Fibroblast of gingiva (primary cell): ENCODE measurements at regions not wholly inside any gene's neighbourhood (a gene's known extent, or its start where the extent isn't known, plus 50 kb on each side); places are given as distances from the start of the nearest gene placed in this dataset.

Experiments used
- DNase-seq: peaks from one replicate; pipeline ENCODE4 v3.0.0-alpha.2; 2011; ENCODE audit warnings: low read depth

GRCh38 chr18:56127322-56128099, 510.9 kb downstream of the TXNL1 start:
- peak; percentile 29 for DNase-seq

- peak; percentile 46 for DNase-seq
Measured at GRCh38 chr18:56124186-56124585, 514.2 kb downstream of the TXNL1 start.

GRCh38 chr18:56121669-56122068, 516.7 kb downstream of the TXNL1 start:
- DNase-seq = no peak

- no peak for DNase-seq
Measured at GRCh38 chr18:56120782-56121181, 517.6 kb downstream of the TXNL1 start.

GRCh38 chr18:56119681-56120080, 518.7 kb downstream of the TXNL1 start:
- no peak for DNase-seq

GRCh38 chr18:56118422-56118821, 520.0 kb downstream of the TXNL1 start:
- no peak for DNase-seq

GRCh38 chr18:56115071-56116015, 523.0 kb downstream of the TXNL1 start:
- DNase-seq = no peak

GRCh38 chr18:56112984-56113383, 525.0 kb upstream of the TCF4 start:
- no peak for DNase-seq

- DNase-seq = no peak
Measured at GRCh38 chr18:56112013-56112749, 524.2 kb upstream of the TCF4 start.

GRCh38 chr18:56109757-56110156, 521.8 kb upstream of the TCF4 start:
- no peak for DNase-seq

GRCh38 chr18:56108478-56109367, 520.7 kb upstream of the TCF4 start:
- peak; percentile 17 for DNase-seq

- DNase-seq = no peak
Measured at GRCh38 chr18:56107821-56108477, 520.0 kb upstream of the TCF4 start.

GRCh38 chr18:56100090-56100722, 512.2 kb upstream of the TCF4 start:
- DNase-seq = no peak

GRCh38 chr18:56097621-56098020, 509.6 kb upstream of the TCF4 start:
- DNase-seq = no peak

- no peak for DNase-seq
Measured at GRCh38 chr18:56096861-56097260, 508.9 kb upstream of the TCF4 start.

GRCh38 chr18:56089612-56090258, 501.7 kb upstream of the TCF4 start:
- no peak for DNase-seq

- DNase-seq = no peak
Measured at GRCh38 chr18:56086786-56087185, 498.8 kb upstream of the TCF4 start.

- DNase-seq = no peak
Measured at GRCh38 chr18:56086176-56086575, 498.2 kb upstream of the TCF4 start.

GRCh38 chr18:56085551-56085950, 497.6 kb upstream of the TCF4 start:
- peak; percentile 86 for DNase-seq
